ENCODE measurements at regions not wholly inside any gene's neighbourhood (a gene's known extent, or its start where the extent isn't known, plus 50 kb on each side); places are given as distances from the start of the nearest gene placed in this dataset.

GRCh38 chrX:129230850-129231512 lies 292.3 kb downstream of the SMARCA1 start:
- H3K9me3 ChIP-seq (ENCODE audit: low read length), result no peaks in the 10 kb centered on the region
- no peak overlapping the region for H3K4me2 ChIP-seq (ENCODE audit: low read length)
- no TSS peak for BruUV-seq (replicated peaks)
- H2AFZ ChIP-seq (ENCODE audit: low read length), result no peak overlapping the region
- H3K27ac ChIP-seq (ENCODE audit: low read length), result no peak overlapping the region
- no peaks in the 10 kb centered on the region for H4K20me1 ChIP-seq (ENCODE audit: low read length)
- CTCF ChIA-PET, result no interaction called here
- TF ChIP-seq EZH2 (IDR thresholded peaks at IDR 0.05; ENCODE audit: low read length, unreplicated experiment), result no peak
- no peak for TF ChIP-seq CTCF (conservative IDR thresholded peaks at IDR 0.05; ENCODE audit: low read depth, low read length)
- no peak for TF ChIP-seq EZH2phosphoT487 (IDR thresholded peaks at IDR 0.05; ENCODE audit: borderline replicate concordance, low read length)
- H3K27me3 ChIP-seq (ENCODE audit: low read length), result no peaks in the 10 kb centered on the region
- no peaks in the 10 kb centered on the region for H3K79me2 ChIP-seq (ENCODE audit: low read length)
- no peaks in the 10 kb centered on the region for H3K9me2 ChIP-seq (replicated peaks; ENCODE audit: low read length)
- H3K4me1 ChIP-seq (ENCODE audit: insufficient read depth, low read length), result no peaks in the 10 kb centered on the region
- DNase-seq (no peak), ATAC-seq (no peak)
- H3K4me3 ChIP-seq (ENCODE audit: low read length), result no peak overlapping the region
- no peaks in the 10 kb centered on the region for H3F3A ChIP-seq (ENCODE audit: low read length, unreplicated experiment)
- no peaks in the 10 kb centered on the region for H3K36me3 ChIP-seq (ENCODE audit: low read depth, low read length)
- intact Hi-C loops (cut with micrococcal nuclease), result no loop called here
- POLR2A ChIA-PET (ENCODE audit: unreplicated experiment), result no interaction called here
- no peak overlapping the region for H3K9ac ChIP-seq (ENCODE audit: low read length)

- Histone ChIP-seq H3K9ac (ENCODE audit: low read length) (no peak overlapping the region), H3K9me3 (ENCODE audit: low read length) (no peaks in the 10 kb centered on the region), H3K79me2 (ENCODE audit: low read length) (no peaks in the 10 kb centered on the region), H3K4me2 (ENCODE audit: low read length) (no peak overlapping the region), H3K27ac (ENCODE audit: low read length) (no peak overlapping the region), H3K4me3 (ENCODE audit: low read length) (no peak overlapping the region), H3K27me3 (ENCODE audit: low read length) (no peaks in the 10 kb centered on the region), H3F3A (ENCODE audit: low read length, unreplicated experiment) (no peaks in the 10 kb centered on the region), H3K4me1 (ENCODE audit: insufficient read depth, low read length) (no peaks in the 10 kb centered on the region), H4K20me1 (ENCODE audit: low read length) (no peaks in the 10 kb centered on the region), H2AFZ (ENCODE audit: low read length) (no peak overlapping the region), H3K9me2 (replicated peaks; ENCODE audit: low read length) (no peaks in the 10 kb centered on the region), H3K36me3 (ENCODE audit: low read depth, low read length) (no peaks in the 10 kb centered on the region)
- intact Hi-C loops (cut with micrococcal nuclease), result no loop called here
- ChIA-PET CTCF (no interaction called here), POLR2A (ENCODE audit: unreplicated experiment) (no interaction called here)
- DNase-seq, result no peak
- TF ChIP-seq CTCF (conservative IDR thresholded peaks at IDR 0.05; ENCODE audit: low read depth, low read length) (no peak), EZH2 (IDR thresholded peaks at IDR 0.05; ENCODE audit: low read length, unreplicated experiment) (no peak), EZH2phosphoT487 (IDR thresholded peaks at IDR 0.05; ENCODE audit: borderline replicate concordance, low read length) (no peak)
- BruUV-seq (replicated peaks), result no TSS peak
- ATAC-seq, result no peak
Observed at GRCh38 chrX:129230168-129230567, 293.1 kb downstream of the SMARCA1 start.

- no TSS peak for BruUV-seq (replicated peaks)
- Histone ChIP-seq H2AFZ (ENCODE audit: low read length) (no peak overlapping the region), H3K27ac (ENCODE audit: low read length) (no peak overlapping the region), H3K79me2 (ENCODE audit: low read length) (no peaks in the 10 kb centered on the region), H3K27me3 (ENCODE audit: low read length) (no peaks in the 10 kb centered on the region), H3K4me2 (ENCODE audit: low read length) (no peak overlapping the region), H3F3A (ENCODE audit: low read length, unreplicated experiment) (no peaks in the 10 kb centered on the region), H3K36me3 (ENCODE audit: low read depth, low read length) (no peaks in the 10 kb centered on the region), H3K9ac (ENCODE audit: low read length) (no peak overlapping the region), H3K9me3 (ENCODE audit: low read length) (no peaks in the 10 kb centered on the region), H3K4me1 (ENCODE audit: insufficient read depth, low read length) (no peaks in the 10 kb centered on the region), H3K4me3 (ENCODE audit: low read length) (no peak overlapping the region), H4K20me1 (ENCODE audit: low read length) (no peaks in the 10 kb centered on the region), H3K9me2 (replicated peaks; ENCODE audit: low read length) (no peaks in the 10 kb centered on the region)
- TF ChIP-seq EZH2 (IDR thresholded peaks at IDR 0.05; ENCODE audit: low read length, unreplicated experiment), result no peak
- TF ChIP-seq CTCF (conservative IDR thresholded peaks at IDR 0.05; ENCODE audit: low read depth, low read length), result no peak
- no peak for TF ChIP-seq EZH2phosphoT487 (IDR thresholded peaks at IDR 0.05; ENCODE audit: borderline replicate concordance, low read length)
- no peak for DNase-seq
- CTCF ChIA-PET, result no interaction called here
- POLR2A ChIA-PET (ENCODE audit: unreplicated experiment), result no interaction called here
- ATAC-seq, result no peak
- intact Hi-C loops (cut with micrococcal nuclease), result no loop called here
Observed at GRCh38 chrX:129227366-129227765, 295.9 kb downstream of the SMARCA1 start.
